KMS-11 (cell line): ENCODE measurements at regions not wholly inside any gene's neighbourhood (a gene's known extent, or its start where the extent isn't known, plus 50 kb on each side); places are given as distances from the start of the nearest gene placed in this dataset.

Source experiments
- H2AFZ ChIP-seq: fragments of 200-600 bp; sonication (generic); 2 replicates; pipeline ENCODE4 v1.6.1; 2016; ENCODE audit warnings: antibody characterized with exemption, mixed run types, low read depth
- H3K27ac ChIP-seq: fragments of 200-600 bp; sonication (generic); 2 replicates; pipeline ENCODE4 v1.6.1; 2016; ENCODE audit warnings: mild to moderate bottlenecking, mixed run types
- H3K27me3 ChIP-seq: fragments of 200-600 bp; sonication (generic); 2 replicates; pipeline ENCODE4 v1.6.1; 2017; ENCODE audit warnings: mild to moderate bottlenecking, low read depth, mixed run types, moderate library complexity; ENCODE audit not compliant: insufficient read depth
- H3K36me3 ChIP-seq: fragments of 200-600 bp; sonication (generic); 2 replicates; pipeline ENCODE4 v1.6.1; 2017; ENCODE audit warnings: mild to moderate bottlenecking, mixed run types; ENCODE audit not compliant: insufficient read depth
- H3K4me1 ChIP-seq: fragments of 200-600 bp; sonication (generic); 2 replicates; pipeline ENCODE4 v1.6.1; 2016; ENCODE audit warnings: mild to moderate bottlenecking, low read depth, mixed run types; ENCODE audit not compliant: poor library complexity, severe bottlenecking
- H3K4me2 ChIP-seq: fragments of 200-600 bp; sonication (generic); 2 replicates; pipeline ENCODE4 v1.7.0; 2016; ENCODE audit warnings: mild to moderate bottlenecking, mixed run types
- H3K4me3 ChIP-seq: fragments of 200-600 bp; sonication (generic); IDR thresholded peaks from 2 replicates; pipeline ENCODE4 v1.6.1; 2017; ENCODE audit warnings: low read depth, low read length, mixed read lengths; ENCODE audit not compliant: insufficient read depth
- H3K79me2 ChIP-seq: fragments of 200-600 bp; sonication (generic); 2 replicates; pipeline ENCODE4 v1.6.1; 2016; ENCODE audit warnings: low read depth, mixed run types; ENCODE audit not compliant: insufficient read depth
- H3K9ac ChIP-seq: fragments of 200-600 bp; sonication (generic); 2 replicates; pipeline ENCODE4 v1.6.1; 2016; ENCODE audit warnings: mild to moderate bottlenecking, mixed run types
- H4K20me1 ChIP-seq: fragments of 200-600 bp; sonication (generic); 2 replicates; pipeline ENCODE4 v1.6.1; 2016; ENCODE audit warnings: mild to moderate bottlenecking, mixed run types; ENCODE audit not compliant: insufficient read depth
- CTCF ChIP-seq: fragments of 200-600 bp; sonication (generic); conservative IDR thresholded peaks from 2 replicates; pipeline ENCODE4 v1.6.1; 2017; ENCODE audit warnings: low read depth, mild to moderate bottlenecking, antibody characterized with exemption, low read length, moderate library complexity, mixed read lengths

- H3K4me3 ChIP-seq = no peak overlapping the region
- no peak overlapping the region for H3K4me2 ChIP-seq
- H3K4me1 ChIP-seq = no peaks in the 10 kb centered on the region
- H3K27ac ChIP-seq = no peak overlapping the region
- no peak overlapping the region for H3K9ac ChIP-seq
- no peak for TF ChIP-seq CTCF
- no peaks in the 10 kb centered on the region for H3K79me2 ChIP-seq
- H2AFZ ChIP-seq = no peak overlapping the region
- no peaks in the 10 kb centered on the region for H4K20me1 ChIP-seq
- H3K27me3 ChIP-seq = 0 out of 2 replicates have a peak, but pooled peaks cover 3% of the 10 kb centered on the region
- H3K36me3 ChIP-seq = no peaks in the 10 kb centered on the region
These were observed 125.5 kb upstream of the CDH4 start for GRCh38 chr20:61126369-61127195.

- H3K27me3 ChIP-seq = 0 out of 2 replicates have a peak, but pooled peaks cover 3% of the 10 kb centered on the region
- no peaks in the 10 kb centered on the region for H3K79me2 ChIP-seq
- no peak overlapping the region for H3K4me3 ChIP-seq
- H3K27ac ChIP-seq = no peak overlapping the region
- H3K4me2 ChIP-seq = no peak overlapping the region
- H3K4me1 ChIP-seq = no peaks in the 10 kb centered on the region
- no peaks in the 10 kb centered on the region for H4K20me1 ChIP-seq
- H2AFZ ChIP-seq = no peak overlapping the region
- H3K9ac ChIP-seq = no peak overlapping the region
- TF ChIP-seq CTCF = no peak
- H3K36me3 ChIP-seq = no peaks in the 10 kb centered on the region
These were observed 124.6 kb upstream of the CDH4 start for GRCh38 chr20:61127311-61128039.

- no peaks in the 10 kb centered on the region for H4K20me1 ChIP-seq
- H3K36me3 ChIP-seq = no peaks in the 10 kb centered on the region
- H2AFZ ChIP-seq = no peak overlapping the region
- H3K27ac ChIP-seq = no peak overlapping the region
- H3K4me1 ChIP-seq = no peaks in the 10 kb centered on the region
- H3K4me3 ChIP-seq = no peak overlapping the region
- H3K79me2 ChIP-seq = no peaks in the 10 kb centered on the region
- H3K4me2 ChIP-seq = no peak overlapping the region
- H3K9ac ChIP-seq = no peak overlapping the region
- no peak for TF ChIP-seq CTCF
- peaks cover 3% of the 10 kb centered on the region; the same call in 1 of the 2 replicates for H3K27me3 ChIP-seq
These were observed 123.3 kb upstream of the CDH4 start for GRCh38 chr20:61128701-61129269.

- Histone ChIP-seq H3K4me1 (no peaks in the 10 kb centered on the region), H3K27me3 (peaks cover 3% of the 10 kb centered on the region; the same call in 1 of the 2 replicates)
- no peak for TF ChIP-seq CTCF
These were observed 122.8 kb upstream of the CDH4 start for GRCh38 chr20:61129311-61129710.

More at GRCh38 chr20:61129311-61129710, 122.8 kb upstream of the CDH4 start:
- H2AFZ ChIP-seq = no peak overlapping the region
- no peaks in the 10 kb centered on the region for H4K20me1 ChIP-seq
- no peak overlapping the region for H3K9ac ChIP-seq
- no peak overlapping the region for H3K27ac ChIP-seq
- no peak overlapping the region for H3K4me2 ChIP-seq
- no peak overlapping the region for H3K4me3 ChIP-seq
- H3K36me3 ChIP-seq = no peaks in the 10 kb centered on the region
- no peaks in the 10 kb centered on the region for H3K79me2 ChIP-seq
